Suppressor macrophage (primary cell): ENCODE measurements at regions not wholly inside any gene's neighbourhood (a gene's known extent, or its start where the extent isn't known, plus 50 kb on each side); places are given as distances from the start of the nearest gene placed in this dataset.
A peak's percentile ranks its signal among the peaks of the same experiment; 100 is the strongest.
"Not testable (repeated sequence)": the region's sequence is repeated elsewhere in the genome, so short reads cannot be mapped to it uniquely, and the experiment has no call there.

ENCODE experiments used
- DNase-seq, 4 experiments: peaks; one replicate each; pipeline ENCODE4 v3.0.0-alpha.2; 2020 to 2022

GRCh38 chr4:155591738-155592143 lies 74.9 kb upstream of the GUCY1A1 start:
- no peak for DNase-seq

GRCh38 chr4:155590796-155591585 lies 75.7 kb upstream of the GUCY1A1 start:
- no peak for DNase-seq

- DNase-seq = no peak
Observed at GRCh38 chr4:155588437-155588836, 78.2 kb upstream of the GUCY1A1 start.

GRCh38 chr4:155587766-155588165 lies 78.9 kb upstream of the GUCY1A1 start:
- no peak for DNase-seq

- DNase-seq = peak; percentile 49 to 95 (median 75)
Observed at GRCh38 chr4:155582971-155583437, 83.6 kb upstream of the GUCY1A1 start.

- DNase-seq = no peak
Observed at GRCh38 chr4:155582041-155582440, 84.6 kb upstream of the GUCY1A1 start.

- no peak for DNase-seq
Observed at GRCh38 chr4:155578726-155579370, 87.8 kb upstream of the GUCY1A1 start.

GRCh38 chr4:155578219-155578618 lies 88.4 kb upstream of the GUCY1A1 start:
- DNase-seq = no peak

GRCh38 chr4:155574329-155574728 lies 92.3 kb upstream of the GUCY1A1 start:
- DNase-seq = not testable (repeated sequence)

GRCh38 chr4:155573126-155573525 lies 93.5 kb upstream of the GUCY1A1 start:
- DNase-seq = no peak

- DNase-seq = no peak
Observed at GRCh38 chr4:155572106-155572703, 94.4 kb upstream of the GUCY1A1 start.

GRCh38 chr4:155571184-155571944 lies 95.3 kb upstream of the GUCY1A1 start:
- no peak for DNase-seq

GRCh38 chr4:155570661-155571060 lies 96.0 kb upstream of the GUCY1A1 start:
- no peak for DNase-seq

GRCh38 chr4:155569960-155570515 lies 96.6 kb upstream of the GUCY1A1 start:
- DNase-seq = no peak

GRCh38 chr4:155569471-155569870 lies 97.2 kb upstream of the GUCY1A1 start:
- DNase-seq = no peak

- DNase-seq = no peak
Observed at GRCh38 chr4:155568641-155569220, 97.9 kb upstream of the GUCY1A1 start.

- DNase-seq = peak in 1 of 4 experiments; percentile 13
Observed at GRCh38 chr4:155566354-155566753, 100.3 kb upstream of the GUCY1A1 start.

GRCh38 chr4:155565776-155566175 lies 100.9 kb upstream of the GUCY1A1 start:
- no peak for DNase-seq

GRCh38 chr4:155565330-155565729 lies 101.3 kb upstream of the GUCY1A1 start:
- no peak for DNase-seq

GRCh38 chr4:155564880-155565279 lies 101.8 kb upstream of the GUCY1A1 start:
- DNase-seq = no peak

GRCh38 chr4:155564086-155564485 lies 102.6 kb upstream of the GUCY1A1 start:
- no peak for DNase-seq

- no peak for DNase-seq
Observed at GRCh38 chr4:155559915-155560314, 106.7 kb upstream of the GUCY1A1 start.
